ENCODE measurements at regions not wholly inside any gene's neighbourhood (a gene's known extent, or its start where the extent isn't known, plus 50 kb on each side); places are given as distances from the start of the nearest gene placed in this dataset.

DNA sequence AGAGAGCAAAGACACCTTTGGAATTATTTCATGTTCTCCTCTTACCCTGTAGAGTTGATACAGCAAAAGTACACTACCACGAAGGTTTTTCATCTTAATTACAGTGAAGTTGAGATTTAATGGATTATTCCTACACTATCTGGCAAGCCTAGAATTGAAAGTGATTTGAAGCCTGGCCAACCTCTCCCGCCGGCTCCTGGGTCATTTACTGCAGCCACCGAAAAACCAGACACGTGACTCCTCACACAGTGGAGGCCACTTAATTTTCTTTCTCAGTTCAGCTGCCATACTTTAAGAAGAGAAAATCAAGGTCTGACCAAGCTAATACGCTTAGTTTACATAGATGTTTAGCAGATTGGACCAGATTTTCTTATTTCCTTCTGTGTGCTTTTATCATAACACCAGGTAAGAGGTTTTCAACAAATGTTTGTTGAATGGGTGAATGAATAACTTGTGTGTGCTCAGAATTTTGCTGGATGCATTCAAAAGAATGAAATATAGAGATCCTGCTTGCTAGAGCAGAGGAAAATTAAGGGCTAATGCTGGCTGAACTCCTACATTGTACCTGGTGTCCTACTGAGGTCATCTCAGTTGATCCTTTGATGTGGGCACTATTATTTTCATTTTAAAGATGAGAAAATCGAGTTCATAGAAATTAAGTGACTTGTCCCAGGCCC, 97.2 kb upstream of the PDE10A start:
- TF ChIP-seq, protein P1, sequence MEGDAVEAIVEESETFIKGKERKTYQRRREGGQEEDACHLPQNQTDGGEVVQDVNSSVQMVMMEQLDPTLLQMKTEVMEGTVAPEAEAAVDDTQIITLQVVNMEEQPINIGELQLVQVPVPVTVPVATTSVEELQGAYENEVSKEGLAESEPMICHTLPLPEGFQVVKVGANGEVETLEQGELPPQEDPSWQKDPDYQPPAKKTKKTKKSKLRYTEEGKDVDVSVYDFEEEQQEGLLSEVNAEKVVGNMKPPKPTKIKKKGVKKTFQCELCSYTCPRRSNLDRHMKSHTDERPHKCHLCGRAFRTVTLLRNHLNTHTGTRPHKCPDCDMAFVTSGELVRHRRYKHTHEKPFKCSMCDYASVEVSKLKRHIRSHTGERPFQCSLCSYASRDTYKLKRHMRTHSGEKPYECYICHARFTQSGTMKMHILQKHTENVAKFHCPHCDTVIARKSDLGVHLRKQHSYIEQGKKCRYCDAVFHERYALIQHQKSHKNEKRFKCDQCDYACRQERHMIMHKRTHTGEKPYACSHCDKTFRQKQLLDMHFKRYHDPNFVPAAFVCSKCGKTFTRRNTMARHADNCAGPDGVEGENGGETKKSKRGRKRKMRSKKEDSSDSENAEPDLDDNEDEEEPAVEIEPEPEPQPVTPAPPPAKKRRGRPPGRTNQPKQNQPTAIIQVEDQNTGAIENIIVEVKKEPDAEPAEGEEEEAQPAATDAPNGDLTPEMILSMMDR (conservative IDR thresholded peaks at IDR 0.05; ENCODE audit: low read depth, low read length), result no peak
- no peak overlapping the region for H3K4me3 ChIP-seq (ENCODE audit: low read depth, low read length)
- no peak for DNase-seq (ENCODE audit: low read depth)

- DNase-seq (ENCODE audit: low read depth), result no peak
- H3K4me3 ChIP-seq (ENCODE audit: low read depth, low read length), result no peak overlapping the region
- TF ChIP-seq, protein P1 (conservative IDR thresholded peaks at IDR 0.05; ENCODE audit: low read depth, low read length), result no peak
Observed at GRCh38 chr6:165758441-165758840, 95.4 kb upstream of the PDE10A start.

DNA sequence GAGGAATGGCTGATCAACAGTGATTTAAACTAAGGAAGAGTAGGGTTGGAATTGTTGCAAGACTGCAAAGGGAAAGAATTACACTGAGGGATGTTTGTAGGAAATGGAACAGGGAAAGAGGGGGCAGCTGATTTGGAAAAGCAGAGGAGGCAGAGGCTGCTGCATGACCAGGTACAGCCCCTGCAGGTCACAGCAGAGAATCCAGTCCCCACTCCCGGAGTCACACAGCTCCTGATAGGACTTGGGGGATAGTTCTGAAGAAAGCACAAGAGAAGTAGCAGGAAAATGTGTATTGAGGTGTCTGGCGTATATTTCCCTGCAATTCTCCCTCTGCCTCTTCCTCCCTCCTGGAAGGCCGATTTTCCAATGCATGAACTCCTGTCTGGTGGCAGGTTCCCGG, 92.5 kb upstream of the PDE10A start:
- TF ChIP-seq, protein P1 (conservative IDR thresholded peaks at IDR 0.05; ENCODE audit: low read depth, low read length), result no peak
- DNase-seq (ENCODE audit: low read depth), result no peak
- no peak overlapping the region for H3K4me3 ChIP-seq (ENCODE audit: low read depth, low read length)

DNA sequence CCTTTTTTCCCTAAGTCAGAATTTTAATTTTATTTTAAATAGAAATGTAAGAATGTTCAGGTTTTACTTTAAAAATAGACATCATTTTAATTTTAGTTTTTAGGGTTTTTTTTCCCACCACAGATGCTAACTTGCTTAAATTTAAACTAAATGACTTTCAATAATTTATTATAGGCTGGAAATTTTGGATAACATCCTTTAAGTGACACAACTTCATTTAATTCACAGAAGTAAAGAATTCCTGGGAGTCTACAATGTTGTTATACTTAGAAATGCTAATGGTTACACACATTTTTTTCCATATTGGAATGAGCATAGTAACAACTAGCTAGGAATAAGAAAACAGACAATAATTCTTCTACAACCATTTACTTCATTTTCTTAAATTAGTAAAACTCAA, 90.5 kb upstream of the PDE10A start:
- no peak for DNase-seq (ENCODE audit: low read depth)
- TF ChIP-seq, protein P1 (conservative IDR thresholded peaks at IDR 0.05; ENCODE audit: low read depth, low read length), result no peak
- H3K4me3 ChIP-seq (ENCODE audit: low read depth, low read length), result no peak overlapping the region

GRCh38 chr6:165752451-165752850, 89.4 kb upstream of the PDE10A start:
- no peak for DNase-seq (ENCODE audit: low read depth)
- no peak overlapping the region for H3K4me3 ChIP-seq (ENCODE audit: low read depth, low read length)
- TF ChIP-seq, protein P1 (conservative IDR thresholded peaks at IDR 0.05; ENCODE audit: low read depth, low read length), result no peak

- no peak for DNase-seq (ENCODE audit: low read depth)
- TF ChIP-seq, protein P1 (conservative IDR thresholded peaks at IDR 0.05; ENCODE audit: low read depth, low read length), result no peak
- no peak overlapping the region for H3K4me3 ChIP-seq (ENCODE audit: low read depth, low read length)
Observed at GRCh38 chr6:165751486-165751885, 88.4 kb upstream of the PDE10A start.

DNA sequence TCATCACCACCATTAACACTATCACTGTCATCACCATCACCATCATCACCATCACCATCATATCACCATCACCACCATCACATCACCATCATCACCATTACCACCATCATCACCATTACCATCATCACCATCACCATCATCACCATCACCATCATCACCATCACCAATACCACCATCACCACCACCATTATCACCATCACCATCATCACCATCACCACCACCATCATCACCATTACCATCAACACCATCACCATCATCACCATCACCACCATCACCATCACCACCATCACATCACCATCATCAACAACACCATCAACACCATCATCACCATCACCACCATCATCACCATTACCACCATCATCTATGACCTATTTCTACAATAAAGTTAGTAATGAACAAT, 86.1 kb upstream of the PDE10A start:
- TF ChIP-seq, protein P1 (conservative IDR thresholded peaks at IDR 0.05; ENCODE audit: low read depth, low read length), result no peak
- no peak for DNase-seq (ENCODE audit: low read depth)
- H3K4me3 ChIP-seq (ENCODE audit: low read depth, low read length), result no peak overlapping the region
